H9 (cell line): ENCODE measurements at regions not wholly inside any gene's neighbourhood (a gene's known extent, or its start where the extent isn't known, plus 50 kb on each side); places are given as distances from the start of the nearest gene placed in this dataset.

Source experiments
- DNase-seq: peaks from one replicate; pipeline ENCODE4 v3.0.0-alpha.2; 2017
- H2AFZ ChIP-seq: one replicate; pipeline ENCODE4 v1.6.1; 2013; ENCODE audit warnings: mild to moderate bottlenecking, low read length, control low read depth, moderate library complexity
- H2AK5ac ChIP-seq: 2 replicates; pipeline ENCODE4 v1.6.1; 2013; ENCODE audit warnings: low read length, control low read depth, mixed read lengths; ENCODE audit not compliant: insufficient read length
- H2BK120ac ChIP-seq: one replicate; pipeline ENCODE4 v1.6.1; 2013; ENCODE audit warnings: low read depth, mild to moderate bottlenecking, low read length, control low read depth, inconsistent platforms; ENCODE audit not compliant: poor library complexity, severe bottlenecking
- H2BK12ac ChIP-seq: 2 replicates; pipeline ENCODE4 v1.6.1; 2013; ENCODE audit warnings: low read length, control low read depth, mixed read lengths, low read depth; ENCODE audit not compliant: insufficient read length
- H2BK15ac ChIP-seq: 2 replicates; pipeline ENCODE4 v1.6.1; 2013; ENCODE audit warnings: low read depth, low read length, control low read depth
- H2BK20ac ChIP-seq: one replicate; pipeline ENCODE4 v1.6.1; 2013; ENCODE audit warnings: low read depth, mild to moderate bottlenecking, low read length, control low read depth, inconsistent platforms; ENCODE audit not compliant: poor library complexity, severe bottlenecking
- H2BK5ac ChIP-seq: 2 replicates; pipeline ENCODE4 v1.6.1; 2013; ENCODE audit warnings: low read length, control low read depth, mixed read lengths; ENCODE audit not compliant: insufficient read length
- H3K14ac ChIP-seq: 2 replicates; pipeline ENCODE4 v1.6.1; 2013; ENCODE audit warnings: low read length, control low read depth; ENCODE audit not compliant: insufficient read depth
- H3K18ac ChIP-seq: 2 replicates; pipeline ENCODE4 v1.6.1; 2013; ENCODE audit warnings: low read depth, mild to moderate bottlenecking, mixed read lengths, low read length, control low read depth; ENCODE audit not compliant: insufficient read length
- H3K23ac ChIP-seq: 2 replicates; pipeline ENCODE4 v1.6.1; 2013; ENCODE audit warnings: low read length, control low read depth, mixed read lengths, low read depth; ENCODE audit not compliant: insufficient read length
- H3K23me2 ChIP-seq: 2 replicates; pipeline ENCODE4 v1.6.1; 2013; ENCODE audit warnings: low read depth, mild to moderate bottlenecking, mixed read lengths, low read length, control low read depth; ENCODE audit not compliant: insufficient read length, poor library complexity, severe bottlenecking
- H3K27ac ChIP-seq: 2 replicates; pipeline ENCODE4 v1.5.1; 2013; ENCODE audit warnings: low read length, control low read depth, mixed read lengths, low read depth; ENCODE audit not compliant: insufficient read length
- H3K27me3 ChIP-seq: 2 replicates; pipeline ENCODE4 v1.6.1; 2013; ENCODE audit warnings: low read length, control low read depth, inconsistent platforms; ENCODE audit not compliant: insufficient read depth
- H3K4ac ChIP-seq: 2 replicates; pipeline ENCODE4 v1.6.1; 2013; ENCODE audit warnings: low read depth, mild to moderate bottlenecking, control low read depth, inconsistent platforms, low read length, moderate library complexity
- H3K4me1 ChIP-seq: 2 replicates; pipeline ENCODE4 v1.6.1; 2013; ENCODE audit warnings: low read length, control low read depth, inconsistent platforms; ENCODE audit not compliant: insufficient read depth
- H3K4me2 ChIP-seq: 2 replicates; pipeline ENCODE4 v1.6.1; 2013; ENCODE audit warnings: low read length, control low read depth, mixed read lengths; ENCODE audit not compliant: insufficient read length, insufficient read depth
- H3K56ac ChIP-seq: 2 replicates; pipeline ENCODE4 v1.6.1; 2013; ENCODE audit warnings: low read depth, mild to moderate bottlenecking, mixed read lengths, low read length, control low read depth; ENCODE audit not compliant: insufficient read length
- H3K79me1 ChIP-seq: 2 replicates; pipeline ENCODE4 v1.6.1; 2013; ENCODE audit warnings: low read depth, mild to moderate bottlenecking, moderate library complexity, low read length, control low read depth, inconsistent platforms; ENCODE audit not compliant: insufficient read depth, poor library complexity, severe bottlenecking
- H3K79me2 ChIP-seq: 2 replicates; pipeline ENCODE4 v1.6.1; 2013; ENCODE audit warnings: low read length, control low read depth, inconsistent platforms; ENCODE audit not compliant: insufficient read depth
- H3K9ac ChIP-seq: 2 replicates; pipeline ENCODE4 v1.6.1; 2013; ENCODE audit warnings: low read length, control low read depth, mixed read lengths; ENCODE audit not compliant: insufficient read length; ENCODE audit errors: extremely low read depth
- H3K9me3 ChIP-seq: one replicate; pipeline ENCODE4 v1.6.1; 2013; ENCODE audit warnings: low read depth, low read length, inconsistent platforms; ENCODE audit not compliant: control insufficient read depth
- H3T11ph ChIP-seq: one replicate; pipeline ENCODE4 v1.6.1; 2013; ENCODE audit warnings: mild to moderate bottlenecking, low read length, control low read depth, inconsistent platforms
- H4K20me1 ChIP-seq: one replicate; pipeline ENCODE4 v1.6.1; 2013; ENCODE audit not compliant: control insufficient read depth, insufficient read length, insufficient read depth
- H4K5ac ChIP-seq: 2 replicates; pipeline ENCODE4 v1.6.1; 2013; ENCODE audit warnings: low read depth, mild to moderate bottlenecking, mixed read lengths, low read length, control low read depth; ENCODE audit not compliant: insufficient read length
- H4K8ac ChIP-seq: replicated peaks from 2 replicates; pipeline ENCODE4 v1.6.1; 2013; ENCODE audit warnings: low read length, control low read depth, mixed read lengths, low read depth; ENCODE audit not compliant: insufficient read length
- H4K91ac ChIP-seq: 2 replicates; pipeline ENCODE4 v1.6.1; 2013; ENCODE audit warnings: low read depth, mild to moderate bottlenecking, moderate library complexity, mixed read lengths, low read length, control low read depth; ENCODE audit not compliant: insufficient read length
- H3K27ac Mint-ChIP-seq, 3 experiments: 2 replicates in 2 of 3; 3 replicates in 1 of 3; pipeline ENCODE4 v1.8.0; 2020 to 2021; ENCODE audit warnings: mixed read lengths in 3 of 3, mild to moderate bottlenecking in 1 of 3, moderate library complexity in 1 of 3
- H3K27me3 Mint-ChIP-seq: 2 replicates; pipeline ENCODE4 v1.8.0; 2021; ENCODE audit warnings: low read depth, mild to moderate bottlenecking, moderate library complexity, mixed read lengths
- H3K36me3 Mint-ChIP-seq, 3 experiments: 2 replicates in 2 of 3; 3 replicates in 1 of 3; pipeline ENCODE4 v1.8.0; 2020 to 2021; ENCODE audit warnings: low read depth in 3 of 3, mixed read lengths in 3 of 3; ENCODE audit not compliant: insufficient read depth in 1 of 3
- H3K4me1 Mint-ChIP-seq, 2 experiments: 2 replicates each; pipeline ENCODE4 v1.8.0; 2020; ENCODE audit warnings: mixed read lengths in 2 of 2
- H3K4me3 Mint-ChIP-seq, 2 experiments: 2 replicates in 1 of 2; 3 replicates in 1 of 2; pipeline ENCODE4 v1.8.0; 2020 to 2021; ENCODE audit warnings: mild to moderate bottlenecking in 2 of 2, mixed read lengths in 2 of 2, moderate library complexity in 1 of 2
- H3K9me3 Mint-ChIP-seq, 2 experiments: 2 replicates in 1 of 2; 3 replicates in 1 of 2; pipeline ENCODE4 v1.8.0; 2020; ENCODE audit warnings: mild to moderate bottlenecking in 2 of 2, mixed read lengths in 2 of 2, moderate library complexity in 1 of 2
- CTCF ChIP-seq: fragments of 200-600 bp; sonication (generic); conservative IDR thresholded peaks from 3 replicates; pipeline ENCODE4 v1.8.0; 2021; ENCODE audit warnings: antibody characterized with exemption, mild to moderate bottlenecking
- WGBS: extraction: QIAGEN DNeasy Blood & Tissue Kit; methylation state at CpG from one replicate; pipeline ENCODE4 v1.1.7; 2013; ENCODE audit warnings: missing lambda C conversion rate, low lambda C conversion rate, mixed read lengths; ENCODE audit not compliant: insufficient read length; ENCODE audit errors: extremely low coverage; 5-methylcytosine and 5-hydroxymethylcytosine counted together

DNA sequence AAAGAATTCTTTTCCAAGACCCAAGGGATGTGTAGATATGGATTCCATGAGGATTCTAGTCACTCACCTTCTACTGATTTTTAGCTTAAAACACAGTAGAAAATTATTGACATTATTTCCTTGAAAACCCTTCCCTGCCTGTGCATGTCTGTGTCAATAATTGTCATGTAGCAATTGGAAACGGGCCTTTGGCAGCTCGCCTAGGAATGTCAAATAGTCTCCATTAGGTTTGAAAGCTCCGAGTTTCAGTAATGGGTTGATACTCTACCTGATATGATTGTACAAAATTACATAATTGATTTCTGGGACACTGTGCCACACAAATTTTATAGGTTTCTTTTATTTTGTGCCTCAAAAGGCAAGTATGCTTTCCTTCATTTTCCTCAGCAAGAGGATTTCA lies 515.2 kb upstream of the ARID1B start:
- no peak overlapping the region for H3K56ac ChIP-seq
- no peak overlapping the region for H3K4ac ChIP-seq
- H4K91ac ChIP-seq: no peak overlapping the region
- H3K27me3 ChIP-seq: no peaks in the 10 kb centered on the region; the same call in 1 of the 2 replicates
- Mint-ChIP-seq H3K4me1 (peaks cover 2 to 4% of the 10 kb centered on the region in 2 experiments; a peak in 2 of 4 replicates), H3K27ac (no peak overlapping the region), H3K9me3 (peaks cover 0 to 1% of the 10 kb centered on the region in 2 experiments; a peak in 1 of 5 replicates), H3K27me3 (no peaks in the 10 kb centered on the region; the same call in 1 of the 2 replicates), H3K36me3 (no peaks in the 10 kb centered on the region; a peak in 1 of 7 replicates), H3K4me3 (no peak overlapping the region)
- no peak overlapping the region for H3K14ac ChIP-seq
- no peak overlapping the region for H2BK12ac ChIP-seq
- H3K9ac ChIP-seq: no peak overlapping the region
- no peak overlapping the region for H2BK120ac ChIP-seq
- H2AFZ ChIP-seq: no peak overlapping the region
- H4K8ac ChIP-seq: no peak overlapping the region
- no peak for TF ChIP-seq CTCF
- no peaks in the 10 kb centered on the region for H3K23me2 ChIP-seq
- WGBS: no CpG with 5 or more reads among the region's 3 CpGs
- H3K23ac ChIP-seq: no peak overlapping the region
- no peak overlapping the region for H2BK5ac ChIP-seq
- no peak overlapping the region for H2BK15ac ChIP-seq
- no peak overlapping the region for H2AK5ac ChIP-seq
- H3K79me1 ChIP-seq: no peaks in the 10 kb centered on the region
- no peak overlapping the region for H3K27ac ChIP-seq
- no peak overlapping the region for H2BK20ac ChIP-seq
- H3K4me2 ChIP-seq: no peak overlapping the region
- no peaks in the 10 kb centered on the region for H3K9me3 ChIP-seq
- H3K79me2 ChIP-seq: no peaks in the 10 kb centered on the region
- H4K5ac ChIP-seq: no peak overlapping the region
- no peaks in the 10 kb centered on the region for H3K4me1 ChIP-seq
- H3T11ph ChIP-seq: no peak overlapping the region
- H3K18ac ChIP-seq: no peak overlapping the region
- no peaks in the 10 kb centered on the region for H4K20me1 ChIP-seq
- no peak for DNase-seq
